ENCODE measurements at regions not wholly inside any gene's neighbourhood (a gene's known extent, or its start where the extent isn't known, plus 50 kb on each side); places are given as distances from the start of the nearest gene placed in this dataset.

- no peak overlapping the region for H3K4me3 Mint-ChIP-seq
- no peak overlapping the region for H3K27ac Mint-ChIP-seq
Observed at GRCh38 chr2:74746480-74746879, 87.4 kb upstream of the HK2 start.

GRCh38 chr2:74747411-74748080, 86.4 kb upstream of the HK2 start:
- H3K4me1 Mint-ChIP-seq = no peaks in the 10 kb centered on the region
- H3K9me3 Mint-ChIP-seq = no peaks in the 10 kb centered on the region
- H3K27ac Mint-ChIP-seq = no peak overlapping the region
- H3K4me3 Mint-ChIP-seq = no peak overlapping the region
- no peak for DNase-seq
- H3K36me3 Mint-ChIP-seq = no peaks in the 10 kb centered on the region
- H3K27me3 Mint-ChIP-seq (ENCODE audit: low read depth in 3 of 3) = peaks cover 0 to 3% (median 0%) of the 10 kb centered on the region in 3 donors

More at GRCh38 chr2:74746480-74746879, 87.4 kb upstream of the HK2 start:
- H3K9me3 Mint-ChIP-seq = no peaks in the 10 kb centered on the region
- no peaks in the 10 kb centered on the region for H3K36me3 Mint-ChIP-seq
- H3K27me3 Mint-ChIP-seq (ENCODE audit: low read depth in 3 of 3) = peaks cover 0 to 5% (median 3%) of the 10 kb centered on the region in 3 donors
- no peak for DNase-seq
- no peaks in the 10 kb centered on the region for H3K4me1 Mint-ChIP-seq

GRCh38 chr2:74748665-74749064, 85.3 kb upstream of the HK2 start:
- Mint-ChIP-seq H3K27ac (no peak overlapping the region), H3K4me1 (no peaks in the 10 kb centered on the region), H3K27me3 (ENCODE audit: low read depth in 3 of 3) (peaks cover 0 to 3% (median 1%) of the 10 kb centered on the region in 3 donors), H3K4me3 (no peak overlapping the region), H3K36me3 (no peaks in the 10 kb centered on the region), H3K9me3 (no peaks in the 10 kb centered on the region)
- DNase-seq = no peak

- no peaks in the 10 kb centered on the region for H3K9me3 Mint-ChIP-seq
- H3K27me3 Mint-ChIP-seq (ENCODE audit: low read depth in 3 of 3) = peaks cover 0 to 3% (median 1%) of the 10 kb centered on the region in 3 donors
- H3K27ac Mint-ChIP-seq = no peak overlapping the region
- no peak for DNase-seq
- H3K36me3 Mint-ChIP-seq = no peaks in the 10 kb centered on the region
- no peak overlapping the region for H3K4me3 Mint-ChIP-seq
- H3K4me1 Mint-ChIP-seq = no peaks in the 10 kb centered on the region
Observed at GRCh38 chr2:74749432-74749831, 84.5 kb upstream of the HK2 start.

GRCh38 chr2:74751981-74752851, 81.7 kb upstream of the HK2 start:
- Mint-ChIP-seq H3K36me3 (peaks cover 0 to 5% (median 4%) of the 10 kb centered on the region in 3 donors), H3K27me3 (ENCODE audit: low read depth in 3 of 3) (peaks cover 1 to 5% (median 3%) of the 10 kb centered on the region in 3 donors), H3K4me1 (no peaks in the 10 kb centered on the region), H3K27ac (no peak overlapping the region), H3K4me3 (no peak overlapping the region), H3K9me3 (peaks cover 4 to 13% (median 7%) of the 10 kb centered on the region in 6 donors)
- DNase-seq = no peak

- no peaks in the 10 kb centered on the region for H3K4me1 Mint-ChIP-seq
- peaks cover 4 to 17% (median 8%) of the 10 kb centered on the region in 6 donors for H3K9me3 Mint-ChIP-seq
- DNase-seq = no peak
- peaks cover 0 to 5% (median 4%) of the 10 kb centered on the region in 3 donors for H3K36me3 Mint-ChIP-seq
- no peak overlapping the region for H3K4me3 Mint-ChIP-seq
- no peak overlapping the region for H3K27ac Mint-ChIP-seq
- peaks cover 0 to 5% (median 1%) of the 10 kb centered on the region in 3 donors for H3K27me3 Mint-ChIP-seq (ENCODE audit: low read depth in 3 of 3)
Observed at GRCh38 chr2:74755386-74755785, 78.5 kb upstream of the HK2 start.

GRCh38 chr2:74756356-74756890, 77.5 kb upstream of the HK2 start:
- H3K27ac Mint-ChIP-seq = no peak overlapping the region
- peaks cover 0 to 5% (median 4%) of the 10 kb centered on the region in 3 donors for H3K36me3 Mint-ChIP-seq

GRCh38 chr2:74759986-74760385, 73.9 kb upstream of the HK2 start:
- H3K27ac Mint-ChIP-seq = no peak overlapping the region
- peaks cover 0 to 11% (median 0%) of the 10 kb centered on the region in 3 donors for H3K27me3 Mint-ChIP-seq (ENCODE audit: low read depth in 3 of 3)

More at GRCh38 chr2:74756356-74756890, 77.5 kb upstream of the HK2 start:
- H3K9me3 Mint-ChIP-seq = peaks cover 4 to 17% (median 8%) of the 10 kb centered on the region in 6 donors
- peaks cover 0 to 5% (median 1%) of the 10 kb centered on the region in 3 donors for H3K27me3 Mint-ChIP-seq (ENCODE audit: low read depth in 3 of 3)
- H3K4me1 Mint-ChIP-seq = no peaks in the 10 kb centered on the region
- no peak for DNase-seq
- no peak overlapping the region for H3K4me3 Mint-ChIP-seq

GRCh38 chr2:74760875-74761630, 72.9 kb upstream of the HK2 start:
- H3K4me3 Mint-ChIP-seq = no peak overlapping the region
- H3K36me3 Mint-ChIP-seq = peaks cover 0 to 5% (median 4%) of the 10 kb centered on the region in 3 donors
- peaks cover 4 to 11% (median 8%) of the 10 kb centered on the region in 6 donors for H3K9me3 Mint-ChIP-seq
- no peaks in the 10 kb centered on the region for H3K4me1 Mint-ChIP-seq
- no peak for DNase-seq
- no peak overlapping the region for H3K27ac Mint-ChIP-seq
- H3K27me3 Mint-ChIP-seq (ENCODE audit: low read depth in 3 of 3) = peaks cover 0 to 11% (median 0%) of the 10 kb centered on the region in 3 donors

More at GRCh38 chr2:74759986-74760385, 73.9 kb upstream of the HK2 start:
- no peaks in the 10 kb centered on the region for H3K4me1 Mint-ChIP-seq
- no peak overlapping the region for H3K4me3 Mint-ChIP-seq
- DNase-seq = no peak
- peaks cover 4 to 16% (median 8%) of the 10 kb centered on the region in 6 donors for H3K9me3 Mint-ChIP-seq
- H3K36me3 Mint-ChIP-seq = peaks cover 0 to 5% (median 4%) of the 10 kb centered on the region in 3 donors

- no peaks in the 10 kb centered on the region for H3K4me1 Mint-ChIP-seq
- H3K27me3 Mint-ChIP-seq (ENCODE audit: low read depth in 3 of 3) = peaks cover 0 to 6% (median 0%) of the 10 kb centered on the region in 3 donors
- no peak overlapping the region for H3K27ac Mint-ChIP-seq
- peaks cover 0 to 2% (median 0%) of the 10 kb centered on the region in 6 donors for H3K9me3 Mint-ChIP-seq
- no peak overlapping the region for H3K4me3 Mint-ChIP-seq
- H3K36me3 Mint-ChIP-seq = no peaks in the 10 kb centered on the region
- DNase-seq = no peak
Observed at GRCh38 chr2:74762789-74763188, 71.1 kb upstream of the HK2 start.

GRCh38 chr2:74763962-74764428, 69.9 kb upstream of the HK2 start:
- Mint-ChIP-seq H3K4me3 (no peak overlapping the region), H3K27me3 (ENCODE audit: low read depth in 3 of 3) (peaks cover 0 to 6% (median 0%) of the 10 kb centered on the region in 3 donors), H3K4me1 (no peaks in the 10 kb centered on the region), H3K27ac (no peak overlapping the region), H3K9me3 (no peaks in the 10 kb centered on the region), H3K36me3 (no peaks in the 10 kb centered on the region)
- no peak for DNase-seq

- no peak for DNase-seq
- Mint-ChIP-seq H3K4me1 (no peaks in the 10 kb centered on the region), H3K36me3 (no peaks in the 10 kb centered on the region), H3K9me3 (no peaks in the 10 kb centered on the region), H3K4me3 (no peak overlapping the region), H3K27ac (no peak overlapping the region), H3K27me3 (ENCODE audit: low read depth in 3 of 3) (peaks cover 0 to 10% (median 0%) of the 10 kb centered on the region in 3 donors)
Observed at GRCh38 chr2:74764429-74765272, 69.3 kb upstream of the HK2 start.

All from immature natural killer cell (primary cell).